NCI-H2107 treated with DMSO at 0.1 percent for 48 hours (cell line): ENCODE measurements at regions not wholly inside any gene's neighbourhood (a gene's known extent, or its start where the extent isn't known, plus 50 kb on each side); places are given as distances from the start of the nearest gene placed in this dataset.
"Not testable (repeated sequence)": the region's sequence is repeated elsewhere in the genome, so short reads cannot be mapped to it uniquely, and the experiment has no call there.

ENCODE experiments used
- DNase-seq: peaks from one replicate; lab custom pipeline; 2025; ENCODE audit not compliant: unreplicated experiment; lab: John Stamatoyannopoulos, UW

DNA sequence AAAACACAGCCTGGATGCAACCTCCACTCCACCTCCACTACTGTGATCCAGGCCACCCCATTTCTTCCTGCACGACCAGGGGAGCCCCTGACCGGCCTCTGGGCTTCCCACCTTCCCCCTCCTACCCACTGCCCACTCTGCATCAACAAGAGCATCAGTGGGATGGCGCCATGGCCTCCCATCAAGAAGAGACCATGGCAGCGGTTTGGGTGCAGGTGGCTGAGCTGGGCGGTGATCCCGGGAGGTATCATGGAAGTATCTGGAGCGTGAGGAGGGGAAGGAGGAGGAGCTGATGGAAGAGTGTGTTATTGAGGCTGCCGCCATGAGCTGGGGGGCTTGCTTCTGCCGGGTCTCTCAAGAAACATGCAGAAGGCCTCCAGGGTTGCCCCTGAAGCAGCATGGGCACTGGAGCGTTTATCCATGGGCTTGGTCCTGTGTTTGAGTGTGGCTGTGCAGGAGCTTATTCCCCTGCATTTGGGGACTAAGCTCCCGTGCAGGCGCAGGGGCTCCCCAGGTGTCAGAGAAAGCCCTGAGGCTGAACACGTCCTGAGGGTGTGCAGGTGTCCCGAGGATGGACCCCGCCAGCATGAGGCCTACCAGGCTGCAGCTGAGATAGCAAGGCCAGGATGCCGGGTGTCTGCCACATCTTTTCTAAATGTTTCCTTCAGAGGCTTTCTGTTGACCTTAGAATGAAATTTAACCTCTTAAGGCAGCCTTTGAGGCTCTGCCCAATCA is 99.2 kb upstream of the PCBD1 start:
- no peak for DNase-seq

DNA sequence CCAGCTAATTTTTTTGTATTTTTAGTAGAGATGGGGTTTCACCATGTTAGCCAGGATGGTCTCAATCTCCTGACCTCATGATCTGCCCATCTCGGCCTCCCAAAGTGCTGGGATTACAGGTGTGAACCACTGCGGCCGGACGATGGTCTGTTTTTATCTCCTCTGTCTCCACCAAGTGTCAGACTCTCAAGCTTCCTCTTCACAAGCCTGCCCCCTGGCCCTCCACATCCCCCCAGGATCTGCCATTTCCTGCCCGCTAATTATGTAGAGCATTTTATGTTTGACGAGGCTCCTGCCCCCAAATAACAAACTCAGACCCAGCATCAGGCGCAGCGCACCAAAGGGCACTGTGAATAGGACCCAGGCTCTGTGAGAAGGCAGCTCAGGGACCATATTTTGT is 101.8 kb upstream of the PCBD1 start:
- not testable (repeated sequence) for DNase-seq

DNA sequence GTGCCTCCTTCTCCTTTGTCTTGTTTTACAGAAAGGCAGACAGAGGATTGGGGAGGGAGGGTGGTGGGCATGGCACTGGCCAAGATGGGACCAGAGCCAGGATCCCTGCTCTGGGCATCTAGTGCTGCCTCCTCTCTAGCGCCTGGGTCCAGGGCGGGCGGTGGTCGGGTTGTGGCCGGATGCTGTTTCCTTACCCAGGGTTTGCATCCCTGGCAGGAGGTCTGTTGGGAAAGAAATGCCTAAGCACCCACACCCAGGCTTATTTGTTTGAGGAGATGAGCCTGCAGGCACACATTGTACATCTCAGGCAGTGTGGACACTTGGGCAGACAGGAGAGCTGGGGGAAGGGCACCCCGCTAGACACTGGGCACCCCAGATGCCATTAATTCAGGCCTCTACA is 102.3 kb upstream of the PCBD1 start:
- DNase-seq = no peak

DNA sequence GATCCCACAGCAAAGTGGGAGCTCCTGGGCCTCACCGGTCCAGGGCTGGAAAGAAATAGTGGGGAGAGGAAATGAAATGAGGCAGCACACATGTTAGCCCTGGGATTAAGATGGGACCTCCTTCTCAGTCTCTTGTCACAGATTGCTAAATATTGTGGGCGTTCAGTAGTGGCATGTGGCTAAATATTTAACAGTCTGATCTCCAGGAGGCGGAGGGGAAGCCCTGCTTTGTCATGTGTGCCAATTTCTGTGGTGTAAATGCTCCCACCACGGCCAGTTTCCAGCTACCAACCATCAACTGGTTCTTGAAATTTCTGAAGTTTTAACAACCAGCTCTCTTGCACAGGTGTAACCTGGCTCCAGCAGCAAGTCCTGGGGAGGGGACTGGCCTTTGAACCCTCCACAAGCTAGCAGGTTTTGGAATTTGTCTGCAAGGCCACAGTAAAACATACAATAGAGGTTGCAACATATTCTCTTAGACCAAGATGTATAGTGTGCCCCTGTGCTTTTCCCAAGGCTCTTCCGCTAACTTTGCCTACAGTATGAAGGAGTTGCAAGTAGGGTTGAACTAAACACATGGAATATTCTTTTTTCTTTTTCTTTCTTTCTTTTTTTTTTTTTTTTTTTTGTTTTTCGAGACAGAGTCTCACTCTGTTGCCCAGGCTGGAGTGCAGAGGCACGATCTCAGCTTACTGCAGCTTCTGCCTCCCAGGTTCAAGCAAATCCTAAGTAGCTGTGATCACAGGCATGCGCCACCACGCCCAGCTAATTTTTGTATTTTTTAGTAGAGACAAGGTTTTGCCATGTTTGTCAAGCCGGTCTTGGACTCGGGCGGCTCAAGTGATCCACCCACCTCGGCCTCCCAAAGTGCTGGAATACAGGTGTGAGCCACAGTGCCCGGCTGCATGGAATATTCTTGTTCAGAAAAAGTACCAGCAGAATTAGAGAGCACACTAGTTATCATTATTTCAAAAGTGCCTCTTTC is 103.1 kb upstream of the PCBD1 start:
- no peak for DNase-seq

DNA sequence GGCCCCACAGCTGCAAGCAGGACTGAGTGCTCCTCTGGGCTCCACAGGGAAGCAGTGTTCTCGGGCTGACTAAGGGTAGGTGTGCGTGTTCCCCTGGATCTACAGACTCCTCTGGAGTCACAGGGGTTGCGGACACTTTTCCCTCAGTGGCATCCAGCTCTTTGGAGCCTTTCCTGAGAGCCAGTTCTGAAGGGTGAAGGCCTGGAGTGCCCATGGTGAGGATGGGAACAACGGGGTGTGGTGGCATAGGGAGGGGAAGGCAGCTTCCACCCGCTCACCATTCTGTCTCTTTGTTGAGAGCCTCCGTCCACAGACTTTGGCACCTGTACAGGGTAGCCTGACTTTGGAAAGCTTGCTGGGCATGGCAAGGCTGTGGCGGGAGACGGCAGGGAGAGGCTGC is 104.1 kb upstream of the PCBD1 start:
- DNase-seq = no peak

DNA sequence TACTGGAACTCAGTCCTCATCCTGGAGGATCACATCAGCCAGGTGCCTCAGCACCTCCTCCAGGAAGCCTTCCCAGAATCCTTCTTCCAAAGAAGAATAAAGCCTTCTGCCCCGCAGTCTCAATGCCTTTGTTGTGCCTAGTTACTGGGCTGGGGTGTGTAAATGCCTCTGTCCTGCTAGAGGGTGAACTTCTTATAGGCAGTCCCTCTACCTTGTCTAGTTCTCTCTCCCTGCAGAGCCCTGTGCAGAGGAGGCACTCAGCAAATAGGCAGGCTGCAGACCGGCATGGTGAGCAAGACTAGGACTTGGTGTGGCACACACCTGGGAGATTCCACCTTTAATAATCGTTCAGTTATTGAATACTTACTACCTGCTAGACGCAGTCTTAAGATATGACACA is 104.7 kb upstream of the PCBD1 start:
- no peak for DNase-seq

DNA sequence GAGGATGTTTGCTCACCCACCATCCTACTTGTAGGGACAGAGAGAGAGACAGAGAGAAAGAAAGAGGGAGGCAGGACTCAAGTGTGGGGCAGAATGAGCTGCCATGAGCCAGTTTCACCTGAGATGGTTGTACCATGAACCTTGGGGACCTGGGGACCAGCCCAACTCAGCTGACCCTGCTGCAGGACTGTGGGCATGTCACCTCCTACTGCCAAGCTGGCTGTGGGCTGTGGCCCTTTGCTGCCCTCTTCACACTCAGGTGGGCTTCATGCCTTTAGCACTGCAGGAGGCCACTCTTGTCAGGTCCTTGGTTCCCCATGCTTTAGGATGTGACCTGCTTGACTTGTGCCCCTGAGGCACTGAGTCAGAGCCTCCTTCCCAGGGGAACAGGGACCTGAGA is 108.2 kb upstream of the PCBD1 start:
- no peak for DNase-seq

DNA sequence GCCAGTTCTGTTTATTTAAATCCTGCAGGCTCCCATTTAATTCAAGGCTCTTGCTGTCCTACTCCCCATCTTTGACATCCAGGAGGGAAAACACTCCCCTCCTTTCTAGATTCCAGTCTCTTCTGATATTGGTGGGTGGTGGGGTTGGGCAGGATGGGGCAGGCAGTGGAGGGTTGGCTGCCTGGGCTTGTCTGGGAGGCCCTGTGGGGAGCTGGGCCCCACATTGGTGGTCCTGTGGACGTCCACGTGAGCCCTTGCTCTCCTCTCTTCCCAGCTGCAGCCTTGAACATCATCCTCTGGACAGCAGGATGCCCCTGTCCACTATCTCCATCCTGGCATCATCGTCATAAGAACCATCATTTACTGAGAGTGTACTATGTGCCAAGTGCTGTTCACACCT is 108.9 kb upstream of the PCBD1 start:
- no peak for DNase-seq

DNA sequence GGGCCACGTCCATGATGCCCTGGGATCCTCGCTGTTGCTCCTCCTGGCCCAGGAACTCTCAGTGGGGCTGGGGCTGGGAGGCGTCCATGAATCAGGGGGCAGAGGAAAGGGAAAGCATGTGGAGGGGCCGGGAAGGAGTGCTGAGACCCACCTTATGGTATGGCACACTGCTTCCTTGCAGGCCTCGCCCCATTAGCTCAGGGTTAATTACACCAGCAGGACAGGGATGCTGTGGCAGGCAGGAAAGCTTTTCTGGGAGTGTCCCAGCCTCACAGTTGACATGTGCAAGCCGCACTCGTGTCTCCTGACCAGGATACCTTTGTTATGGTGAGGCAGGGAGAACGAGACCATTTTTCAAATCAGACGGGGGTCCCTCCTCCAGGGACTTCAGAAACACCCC is 109.7 kb upstream of the PCBD1 start:
- DNase-seq = no peak

DNA sequence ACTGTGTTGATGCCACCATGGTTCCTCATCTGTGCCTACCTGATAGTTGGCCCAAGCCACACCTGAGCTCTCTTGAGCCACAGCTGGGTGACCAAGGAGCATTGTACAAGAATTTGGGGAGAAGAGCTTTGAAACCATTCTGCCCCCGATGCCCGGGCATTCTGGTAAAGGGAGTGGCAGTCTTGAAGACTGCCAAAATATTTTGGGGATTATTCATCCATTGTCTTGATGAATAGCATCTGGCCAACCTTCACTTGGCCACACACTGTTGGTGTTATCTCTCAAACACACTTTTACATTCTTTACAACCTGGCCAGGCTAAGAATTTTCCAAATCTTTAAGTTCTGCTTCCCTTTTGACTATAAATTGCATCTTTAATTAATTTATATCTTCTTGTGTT is 113.1 kb upstream of the PCBD1 start:
- DNase-seq = no peak

DNA sequence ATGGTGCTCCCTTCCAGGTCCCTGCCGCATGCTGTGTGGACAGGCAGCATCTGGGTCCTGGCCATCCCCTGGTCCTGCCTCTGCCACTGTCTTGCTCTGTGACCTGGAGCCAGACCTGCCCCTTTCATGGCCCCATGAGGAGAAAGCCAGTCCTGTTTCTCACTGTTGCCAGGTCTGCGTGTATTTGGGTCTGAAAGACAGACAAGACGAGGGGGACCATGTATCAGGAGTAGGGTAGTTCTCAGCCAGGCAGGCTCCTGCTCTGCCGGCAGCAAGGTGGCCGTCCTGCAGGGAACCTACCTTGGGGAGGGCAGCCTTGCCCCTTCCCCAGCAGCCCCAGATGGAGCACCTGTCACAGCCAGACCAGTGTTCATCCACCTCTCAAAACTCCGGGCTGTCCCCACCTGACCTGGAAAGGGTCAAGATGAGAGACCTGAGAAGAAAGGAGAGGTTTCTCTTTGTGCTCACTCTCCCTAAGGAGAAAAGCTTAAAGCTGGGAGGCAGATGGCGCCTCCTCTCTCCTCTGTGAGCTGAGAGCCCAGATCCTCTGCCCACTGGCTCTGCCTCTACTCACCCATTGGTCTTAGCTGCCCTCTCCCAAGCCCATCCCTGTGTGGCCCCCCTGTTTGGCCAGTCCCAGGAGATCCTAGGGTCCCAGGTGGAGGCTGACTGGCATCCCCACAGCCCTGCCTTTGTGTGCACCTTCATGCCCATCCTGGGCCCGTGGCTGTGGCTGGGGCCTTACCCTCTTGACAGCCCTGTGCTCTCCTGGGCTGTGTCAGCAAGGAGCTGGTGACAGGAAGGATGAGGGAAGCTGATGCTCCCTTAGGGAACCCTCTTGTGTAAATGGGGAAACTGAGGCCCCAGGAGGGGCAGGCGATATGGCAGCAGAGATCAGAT is 116.1 kb upstream of the PCBD1 start:
- DNase-seq = no peak

DNA sequence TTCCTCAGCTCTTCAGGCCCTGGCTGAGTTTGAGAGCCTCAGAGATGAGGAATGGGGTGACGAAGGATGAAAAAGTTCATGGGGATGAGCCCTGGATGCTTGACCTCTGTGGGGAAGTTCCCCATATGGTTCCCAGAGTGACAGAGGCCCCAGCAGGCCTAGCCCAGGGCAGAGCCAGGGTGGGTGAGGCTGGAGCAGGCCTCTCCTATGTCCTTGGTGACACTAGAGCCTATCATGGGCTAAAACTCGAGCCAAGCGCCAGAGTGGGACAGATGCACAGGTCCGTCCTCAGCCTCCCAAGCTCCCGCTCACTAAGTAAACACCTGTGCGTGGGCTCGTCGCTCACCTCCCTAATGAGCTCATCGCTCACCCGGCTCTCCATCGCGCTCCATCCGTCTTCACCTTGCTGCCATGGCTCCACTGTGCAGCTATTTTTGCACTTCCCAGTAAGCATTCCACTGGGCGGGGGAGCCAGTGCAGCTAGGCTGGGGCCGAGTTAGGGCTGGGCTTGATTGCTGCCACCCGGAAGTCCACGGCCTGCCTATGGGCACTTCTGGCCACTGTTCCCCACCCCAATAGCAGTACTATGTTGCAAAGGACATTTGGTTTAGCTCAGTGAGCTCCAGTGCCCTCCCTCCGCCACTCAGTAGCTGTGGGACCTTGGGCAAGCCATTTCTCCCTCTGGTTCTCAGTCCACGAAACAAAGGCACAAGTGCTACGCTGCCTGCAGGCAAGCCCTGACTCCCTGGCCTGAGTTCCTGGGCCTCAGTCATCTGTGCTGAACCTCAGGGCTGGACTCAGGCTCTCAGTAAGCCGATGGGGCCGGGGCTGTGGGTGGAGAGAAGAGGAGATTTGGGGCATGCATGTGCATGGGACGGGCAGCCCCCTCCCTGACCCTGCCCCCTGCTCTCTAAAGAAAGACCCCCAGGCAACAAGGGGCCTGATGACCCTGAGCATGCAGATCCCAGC is 117.3 kb upstream of the PCBD1 start:
- DNase-seq = no peak

DNA sequence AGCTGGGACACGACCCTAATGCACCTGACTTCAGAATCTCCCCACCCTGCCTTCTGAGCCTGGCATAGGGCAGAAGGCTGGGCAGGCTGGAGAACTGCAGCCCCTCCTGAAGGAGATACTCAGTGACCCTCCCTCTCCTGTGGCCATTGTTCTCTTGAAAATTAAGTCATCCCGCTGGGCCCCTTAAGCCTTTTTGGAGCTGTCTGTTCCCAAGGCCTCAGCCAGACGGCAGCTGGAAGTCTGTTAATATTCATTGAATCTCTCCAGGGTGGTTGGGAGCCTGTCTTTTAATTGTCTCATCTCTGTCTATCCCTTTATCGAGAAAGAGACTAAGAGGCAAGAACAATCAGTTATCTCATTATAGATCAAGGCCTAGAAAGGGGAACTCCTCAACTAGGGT is 118.1 kb upstream of the PCBD1 start:
- DNase-seq = no peak

DNA sequence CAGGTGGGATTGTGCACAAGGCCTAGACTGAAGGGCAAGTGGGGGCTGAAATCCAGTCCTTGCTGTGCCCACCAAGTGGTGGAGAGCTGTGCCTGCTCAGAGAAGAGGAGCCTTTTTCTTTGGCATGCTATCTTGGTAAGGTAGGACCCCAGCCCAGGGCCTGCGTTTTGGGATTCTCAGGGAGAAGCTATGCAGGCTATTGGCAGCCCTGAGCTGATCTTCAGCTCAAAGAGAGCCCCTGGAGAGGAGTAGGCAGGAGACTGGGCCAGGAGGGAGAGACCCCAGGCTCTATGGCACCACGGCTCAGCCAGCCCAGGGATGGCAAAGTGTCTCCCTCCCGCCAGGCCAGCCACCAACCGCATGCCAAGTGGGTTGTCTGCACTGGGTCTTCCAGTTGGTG is 119.2 kb upstream of the PCBD1 start:
- no peak for DNase-seq

DNA sequence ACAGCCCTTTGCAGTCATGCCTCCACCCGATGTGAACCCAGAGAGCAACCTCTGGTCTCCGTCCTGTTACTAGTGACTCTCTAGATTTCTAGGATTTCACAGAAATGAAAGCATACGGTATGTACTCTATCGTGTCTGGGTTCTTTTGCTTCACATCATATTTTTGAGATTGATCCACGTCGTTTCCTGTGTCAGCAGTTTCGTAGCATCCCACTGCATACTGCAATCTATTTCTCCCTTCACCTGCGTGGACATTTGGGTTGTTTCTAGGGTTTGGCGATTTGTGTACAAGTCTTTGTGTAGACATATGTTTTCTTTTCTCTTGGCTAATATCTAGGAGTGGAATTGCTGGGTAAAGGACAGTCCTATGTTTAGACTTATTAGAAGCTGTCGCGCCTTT is 119.8 kb upstream of the PCBD1 start:
- DNase-seq = no peak

DNA sequence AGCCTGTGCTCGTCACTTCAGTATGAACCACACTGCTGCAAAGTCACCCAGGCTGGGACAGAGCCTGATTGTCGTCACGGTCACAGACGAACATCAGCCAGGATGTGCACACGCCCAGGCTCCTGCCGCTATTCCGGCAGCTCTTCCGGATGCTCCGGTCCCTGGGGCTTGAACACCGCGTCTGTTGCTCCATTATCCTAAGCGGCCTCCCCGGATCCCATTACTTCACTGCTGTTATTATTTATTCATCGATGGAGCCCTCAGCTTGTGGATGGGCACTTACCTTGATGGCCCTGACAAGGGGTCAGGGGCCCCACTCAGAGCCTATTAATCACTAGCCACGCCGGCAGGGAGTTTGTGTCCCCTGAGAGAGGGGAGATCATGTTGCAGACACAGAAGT is 120.8 kb upstream of the PCBD1 start:
- DNase-seq = no peak

DNA sequence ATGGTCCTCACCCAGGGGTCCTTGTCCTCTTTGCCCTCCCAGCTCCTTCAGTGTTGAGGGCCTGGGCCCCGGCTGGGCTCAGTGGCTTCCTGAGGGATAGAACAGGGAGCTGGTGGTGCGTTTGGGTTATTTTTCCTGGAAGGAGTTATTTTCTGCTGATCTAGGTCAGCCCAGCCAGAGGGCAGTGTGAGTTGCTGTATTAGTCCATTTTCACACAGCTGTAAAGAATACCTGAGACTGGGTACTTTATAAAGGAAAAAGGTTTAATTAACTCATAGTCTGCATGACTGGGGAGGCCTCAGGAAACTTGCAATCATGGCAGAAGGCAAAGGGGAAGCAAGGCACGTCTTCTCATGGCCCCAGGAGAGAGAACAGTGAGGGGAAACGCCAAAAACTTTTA is 122.4 kb upstream of the PCBD1 start:
- DNase-seq = no peak

DNA sequence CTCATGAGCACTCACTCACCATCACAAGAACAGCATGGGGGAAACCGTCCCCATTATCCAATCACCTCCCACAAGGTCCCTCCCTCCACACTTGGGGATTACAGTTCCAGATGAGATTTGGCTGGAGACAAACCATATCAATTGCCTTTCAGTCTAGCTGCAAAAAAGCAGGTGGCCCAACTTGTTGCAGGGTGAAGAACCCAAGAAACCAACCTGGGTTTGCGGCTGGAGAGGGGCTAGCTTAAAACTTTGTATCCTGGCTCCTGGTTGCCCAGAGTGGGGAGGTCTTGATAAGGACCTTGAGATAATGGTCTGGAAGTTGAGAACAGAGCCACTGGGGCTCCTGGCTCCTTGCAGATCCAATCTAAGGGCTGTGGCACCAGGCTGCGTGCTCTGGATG is 122.8 kb upstream of the PCBD1 start:
- no peak for DNase-seq

DNA sequence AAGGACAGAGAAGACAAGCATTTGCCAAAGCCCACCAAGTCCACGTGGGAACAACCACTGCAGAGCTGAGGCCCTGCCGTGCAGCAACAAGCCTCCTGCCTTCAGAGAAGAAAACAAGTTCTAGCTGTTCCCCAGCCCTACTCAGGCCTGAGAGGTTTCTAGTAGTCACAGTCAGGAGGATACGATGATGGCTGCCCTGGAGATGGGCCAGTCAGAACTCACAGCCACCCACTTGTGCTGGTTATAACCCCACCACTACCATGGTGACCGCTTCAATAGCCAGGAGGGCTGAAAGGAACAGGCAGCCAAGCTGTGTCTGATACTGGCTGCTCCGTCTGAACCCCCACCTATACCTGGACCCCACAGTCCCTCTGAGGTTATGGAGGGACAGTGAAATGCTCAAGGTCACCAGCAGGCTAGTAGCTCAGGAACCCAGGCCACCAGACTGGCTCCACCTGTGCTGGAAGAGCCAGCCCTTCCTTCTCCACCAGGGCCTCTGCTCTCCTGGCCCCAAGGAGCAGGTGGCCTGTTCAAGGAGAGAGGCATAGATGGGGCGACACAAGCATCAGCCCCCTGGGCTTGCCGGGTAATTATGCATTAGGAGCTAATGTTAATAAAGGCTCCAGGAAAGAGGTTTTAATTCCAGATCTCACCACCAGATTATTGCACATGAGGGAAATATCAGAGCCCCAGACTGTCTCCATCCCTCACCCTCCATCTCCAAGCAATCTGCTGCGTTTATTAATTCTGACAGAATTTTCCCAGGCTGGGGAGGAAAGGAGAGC is 125.8 kb upstream of the PCBD1 start:
- no peak for DNase-seq
